ENCODE measurements at regions not wholly inside any gene's neighbourhood (a gene's known extent, or its start where the extent isn't known, plus 50 kb on each side); places are given as distances from the start of the nearest gene placed in this dataset.

DNA sequence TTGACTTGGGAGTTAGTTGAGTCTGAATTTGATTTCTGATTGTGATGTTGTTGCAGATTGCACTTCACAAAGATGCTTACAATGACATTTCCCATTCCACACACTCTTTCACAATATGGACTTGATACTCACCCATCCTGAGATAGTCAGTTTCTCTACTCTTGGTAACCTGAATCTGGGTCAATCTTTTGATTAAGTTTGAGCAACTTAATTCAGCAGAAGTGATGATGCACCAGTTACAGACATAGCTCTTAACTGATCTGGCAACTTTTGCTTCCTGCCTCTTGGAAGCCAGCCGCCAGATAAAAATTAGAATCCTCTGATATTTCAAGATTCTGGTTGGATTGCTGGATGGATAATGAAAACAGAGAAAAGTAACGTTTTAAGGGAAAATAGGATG is 79.7 kb upstream of the OSMR start:
- TF ChIP-seq, protein P1, sequence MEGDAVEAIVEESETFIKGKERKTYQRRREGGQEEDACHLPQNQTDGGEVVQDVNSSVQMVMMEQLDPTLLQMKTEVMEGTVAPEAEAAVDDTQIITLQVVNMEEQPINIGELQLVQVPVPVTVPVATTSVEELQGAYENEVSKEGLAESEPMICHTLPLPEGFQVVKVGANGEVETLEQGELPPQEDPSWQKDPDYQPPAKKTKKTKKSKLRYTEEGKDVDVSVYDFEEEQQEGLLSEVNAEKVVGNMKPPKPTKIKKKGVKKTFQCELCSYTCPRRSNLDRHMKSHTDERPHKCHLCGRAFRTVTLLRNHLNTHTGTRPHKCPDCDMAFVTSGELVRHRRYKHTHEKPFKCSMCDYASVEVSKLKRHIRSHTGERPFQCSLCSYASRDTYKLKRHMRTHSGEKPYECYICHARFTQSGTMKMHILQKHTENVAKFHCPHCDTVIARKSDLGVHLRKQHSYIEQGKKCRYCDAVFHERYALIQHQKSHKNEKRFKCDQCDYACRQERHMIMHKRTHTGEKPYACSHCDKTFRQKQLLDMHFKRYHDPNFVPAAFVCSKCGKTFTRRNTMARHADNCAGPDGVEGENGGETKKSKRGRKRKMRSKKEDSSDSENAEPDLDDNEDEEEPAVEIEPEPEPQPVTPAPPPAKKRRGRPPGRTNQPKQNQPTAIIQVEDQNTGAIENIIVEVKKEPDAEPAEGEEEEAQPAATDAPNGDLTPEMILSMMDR (IDR thresholded peaks at IDR 0.05; ENCODE audit: insufficient read depth, low read depth, low read length) = no peak
- no peak for TF ChIP-seq EZH2 (IDR thresholded peaks at IDR 0.05; ENCODE audit: insufficient read depth, low read length)

Measured in astrocyte (in vitro differentiated cells and primary cell).